CD4-positive, alpha-beta T cell treated with Interleukin-10 for 1 hour (primary cell): ENCODE measurements at regions not wholly inside any gene's neighbourhood (a gene's known extent, or its start where the extent isn't known, plus 50 kb on each side); places are given as distances from the start of the nearest gene placed in this dataset.

Source experiments
- DNase-seq: peaks from one replicate; pipeline ENCODE4 v3.0.0-alpha.2; 2020

GRCh38 chr7:67773081-67773480 lies 776.4 kb downstream of the TYW1 start:
- no peak for DNase-seq

- no peak for DNase-seq
Measured at GRCh38 chr7:67777119-67777518, 780.5 kb downstream of the TYW1 start.

GRCh38 chr7:67781841-67782240 lies 785.2 kb downstream of the TYW1 start:
- no peak for DNase-seq

- DNase-seq: no peak
Measured at GRCh38 chr7:67786021-67786420, 789.4 kb downstream of the TYW1 start.

GRCh38 chr7:67788669-67789068 lies 792.0 kb downstream of the TYW1 start:
- no peak for DNase-seq

- DNase-seq: no peak
Measured at GRCh38 chr7:67791918-67792317, 795.3 kb downstream of the TYW1 start.

GRCh38 chr7:67794544-67794943 lies 797.9 kb downstream of the TYW1 start:
- DNase-seq: no peak

GRCh38 chr7:67803789-67804188 lies 807.2 kb downstream of the TYW1 start:
- DNase-seq: no peak

- no peak for DNase-seq
Measured at GRCh38 chr7:67805921-67806471, 809.4 kb downstream of the TYW1 start.

GRCh38 chr7:67807826-67808225 lies 811.2 kb downstream of the TYW1 start:
- DNase-seq: no peak

- no peak for DNase-seq
Measured at GRCh38 chr7:67809586-67809985, 813.0 kb downstream of the TYW1 start.

GRCh38 chr7:67813621-67814292 lies 817.1 kb downstream of the TYW1 start:
- DNase-seq: no peak

GRCh38 chr7:67817481-67817880 lies 820.8 kb downstream of the TYW1 start:
- no peak for DNase-seq

- DNase-seq: no peak
Measured at GRCh38 chr7:67821116-67821515, 824.5 kb downstream of the TYW1 start.

GRCh38 chr7:67823345-67823744 lies 826.7 kb downstream of the TYW1 start:
- DNase-seq: no peak

GRCh38 chr7:67825356-67825755 lies 828.7 kb downstream of the TYW1 start:
- DNase-seq: no peak

- no peak for DNase-seq
Measured at GRCh38 chr7:67841896-67842295, 845.3 kb downstream of the TYW1 start.

GRCh38 chr7:67842571-67842970 lies 845.9 kb downstream of the TYW1 start:
- DNase-seq: no peak

GRCh38 chr7:67843001-67843565 lies 846.5 kb downstream of the TYW1 start:
- DNase-seq: no peak

- no peak for DNase-seq
Measured at GRCh38 chr7:67843615-67844014, 847.0 kb downstream of the TYW1 start.

GRCh38 chr7:67847092-67847787 lies 850.6 kb downstream of the TYW1 start:
- DNase-seq: no peak

- DNase-seq: no peak
Measured at GRCh38 chr7:67854221-67855178, 857.9 kb downstream of the TYW1 start.

- no peak for DNase-seq
Measured at GRCh38 chr7:67855322-67855721, 858.7 kb downstream of the TYW1 start.
